ENCODE measurements at regions not wholly inside any gene's neighbourhood (a gene's known extent, or its start where the extent isn't known, plus 50 kb on each side); places are given as distances from the start of the nearest gene placed in this dataset.

DNA sequence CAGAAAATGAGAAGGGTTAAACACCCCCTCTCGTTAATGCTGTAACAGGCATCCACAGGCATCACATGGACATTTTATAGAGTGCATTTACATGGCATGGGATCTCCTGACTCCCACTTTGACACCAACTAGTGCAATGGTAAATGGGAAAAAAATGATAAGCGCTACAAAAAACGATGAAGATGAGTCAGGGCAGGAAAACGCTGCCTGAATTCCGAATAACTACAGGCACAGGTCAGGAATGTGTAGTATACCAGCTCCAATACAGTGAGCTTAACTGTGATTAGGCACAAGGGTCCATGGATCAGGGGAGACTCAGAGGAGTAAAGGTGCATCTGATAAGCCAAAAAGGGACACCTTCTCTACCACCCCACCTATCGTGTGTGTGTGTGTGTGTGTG, 223.6 kb downstream of the FOXO1 start:
- DNase-seq (ENCODE audit: low spot score), result no peak
- Histone ChIP-seq H3K79me2 (no peaks in the 10 kb centered on the region), H3K36me3 (replicated peaks; ENCODE audit: insufficient read depth, low read depth) (no peaks in the 10 kb centered on the region), H4K20me1 (ENCODE audit: insufficient read depth, poor library complexity, severe bottlenecking) (no peaks in the 10 kb centered on the region), H3K27me3 (no peaks in the 10 kb centered on the region), H3K9me2 (replicated peaks; ENCODE audit: insufficient read depth) (no peaks in the 10 kb centered on the region), H3K4me3 (no peak overlapping the region), H3K27ac (no peak overlapping the region), H3K4me2 (no peak overlapping the region), H2AFZ (no peak overlapping the region), H3K9me3 (ENCODE audit: low read depth) (no peaks in the 10 kb centered on the region), H3K4me1 (ENCODE audit: insufficient read depth) (peaks cover 15% of the 10 kb centered on the region)
- WGBS (ENCODE audit: low lambda C conversion rate, missing lambda C conversion rate), result 44% methylated on average over 6 of the region's 6 CpGs
- TF ChIP-seq EZH2phosphoT487 (IDR thresholded peaks at IDR 0.05; ENCODE audit: low read depth, severe bottlenecking, unreplicated experiment), result no peak
- TF ChIP-seq, protein P1, sequence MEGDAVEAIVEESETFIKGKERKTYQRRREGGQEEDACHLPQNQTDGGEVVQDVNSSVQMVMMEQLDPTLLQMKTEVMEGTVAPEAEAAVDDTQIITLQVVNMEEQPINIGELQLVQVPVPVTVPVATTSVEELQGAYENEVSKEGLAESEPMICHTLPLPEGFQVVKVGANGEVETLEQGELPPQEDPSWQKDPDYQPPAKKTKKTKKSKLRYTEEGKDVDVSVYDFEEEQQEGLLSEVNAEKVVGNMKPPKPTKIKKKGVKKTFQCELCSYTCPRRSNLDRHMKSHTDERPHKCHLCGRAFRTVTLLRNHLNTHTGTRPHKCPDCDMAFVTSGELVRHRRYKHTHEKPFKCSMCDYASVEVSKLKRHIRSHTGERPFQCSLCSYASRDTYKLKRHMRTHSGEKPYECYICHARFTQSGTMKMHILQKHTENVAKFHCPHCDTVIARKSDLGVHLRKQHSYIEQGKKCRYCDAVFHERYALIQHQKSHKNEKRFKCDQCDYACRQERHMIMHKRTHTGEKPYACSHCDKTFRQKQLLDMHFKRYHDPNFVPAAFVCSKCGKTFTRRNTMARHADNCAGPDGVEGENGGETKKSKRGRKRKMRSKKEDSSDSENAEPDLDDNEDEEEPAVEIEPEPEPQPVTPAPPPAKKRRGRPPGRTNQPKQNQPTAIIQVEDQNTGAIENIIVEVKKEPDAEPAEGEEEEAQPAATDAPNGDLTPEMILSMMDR (IDR thresholded peaks at IDR 0.05; ENCODE audit: poor library complexity), result no peak
- no peak for TF ChIP-seq EZH2 (IDR thresholded peaks at IDR 0.05; ENCODE audit: borderline replicate concordance)

DNA sequence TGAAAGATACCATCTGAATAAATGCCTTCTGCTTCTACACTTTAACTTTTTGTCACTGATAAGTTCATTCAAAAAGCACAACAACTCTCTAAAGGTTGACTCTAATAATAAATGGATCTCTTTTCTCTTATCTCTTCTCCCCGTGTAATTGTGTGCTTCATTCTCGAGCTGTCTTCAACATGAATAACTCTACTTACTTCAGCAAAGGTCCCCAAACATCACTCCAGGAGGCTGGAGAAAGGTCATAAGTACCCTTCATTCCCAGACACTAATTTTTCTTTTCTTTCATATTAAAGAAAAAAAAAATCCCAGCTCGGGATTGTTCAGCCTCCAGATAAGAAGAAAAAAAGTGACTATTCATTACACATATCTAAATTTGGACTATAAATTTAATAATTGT, 222.2 kb downstream of the FOXO1 start:
- Histone ChIP-seq H3K79me2 (no peaks in the 10 kb centered on the region), H4K20me1 (ENCODE audit: insufficient read depth, poor library complexity, severe bottlenecking) (no peaks in the 10 kb centered on the region), H3K9me3 (ENCODE audit: low read depth) (no peaks in the 10 kb centered on the region), H3K9me2 (replicated peaks; ENCODE audit: insufficient read depth) (no peaks in the 10 kb centered on the region), H3K4me2 (no peak overlapping the region), H3K27me3 (no peaks in the 10 kb centered on the region), H3K4me1 (ENCODE audit: insufficient read depth) (peaks cover 11% of the 10 kb centered on the region), H2AFZ (no peak overlapping the region), H3K27ac (no peak overlapping the region), H3K36me3 (replicated peaks; ENCODE audit: insufficient read depth, low read depth) (no peaks in the 10 kb centered on the region), H3K4me3 (no peak overlapping the region)
- TF ChIP-seq, protein P1 (IDR thresholded peaks at IDR 0.05; ENCODE audit: poor library complexity), result no peak
- no peak for TF ChIP-seq EZH2 (IDR thresholded peaks at IDR 0.05; ENCODE audit: borderline replicate concordance)
- no peak for TF ChIP-seq EZH2phosphoT487 (IDR thresholded peaks at IDR 0.05; ENCODE audit: low read depth, severe bottlenecking, unreplicated experiment)
- no peak for DNase-seq (ENCODE audit: low spot score)
- 78% methylated on average over 3 of the region's 3 CpGs for WGBS (ENCODE audit: low lambda C conversion rate, missing lambda C conversion rate)

DNA sequence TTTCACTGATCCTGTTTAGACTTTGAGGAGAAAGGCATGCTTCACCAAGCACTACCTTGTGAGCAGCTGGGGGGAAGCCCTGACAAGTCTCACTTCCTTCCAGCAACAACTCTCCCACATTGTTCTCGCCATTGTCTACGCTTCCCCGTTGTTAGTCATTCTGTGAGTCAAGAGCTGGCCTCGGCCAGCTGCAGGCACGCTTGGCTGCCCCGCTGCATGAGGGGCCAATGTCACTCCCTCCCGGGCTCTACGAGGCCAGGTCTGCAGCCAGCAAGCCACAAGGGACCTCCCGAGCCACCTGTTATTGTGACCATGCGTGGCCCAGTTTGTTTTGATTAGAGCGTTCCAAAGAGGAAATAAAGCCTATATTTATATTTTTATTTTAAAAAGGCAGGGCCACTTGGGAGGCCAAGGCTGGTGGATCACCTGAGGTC, 220.9 kb downstream of the FOXO1 start:
- H3K36me3 ChIP-seq (replicated peaks; ENCODE audit: insufficient read depth, low read depth), result no peaks in the 10 kb centered on the region
- no peaks in the 10 kb centered on the region for H3K27me3 ChIP-seq
- H3K4me1 ChIP-seq (ENCODE audit: insufficient read depth), result peaks cover 10% of the 10 kb centered on the region
- no peaks in the 10 kb centered on the region for H3K9me3 ChIP-seq (ENCODE audit: low read depth)
- H3K79me2 ChIP-seq, result no peaks in the 10 kb centered on the region
- WGBS (ENCODE audit: low lambda C conversion rate, missing lambda C conversion rate), result 89% methylated on average over 11 of the region's 11 CpGs
- H3K27ac ChIP-seq, result no peak overlapping the region
- no peaks in the 10 kb centered on the region for H3K9me2 ChIP-seq (replicated peaks; ENCODE audit: insufficient read depth)
- H3K4me3 ChIP-seq, result no peak overlapping the region
- H4K20me1 ChIP-seq (ENCODE audit: insufficient read depth, poor library complexity, severe bottlenecking), result no peaks in the 10 kb centered on the region
- DNase-seq (ENCODE audit: low spot score), result no peak
- TF ChIP-seq EZH2phosphoT487 (IDR thresholded peaks at IDR 0.05; ENCODE audit: low read depth, severe bottlenecking, unreplicated experiment), result no peak
- TF ChIP-seq, protein P1 (IDR thresholded peaks at IDR 0.05; ENCODE audit: poor library complexity), result no peak
- no peak for TF ChIP-seq EZH2 (IDR thresholded peaks at IDR 0.05; ENCODE audit: borderline replicate concordance)
- H2AFZ ChIP-seq, result no peak overlapping the region
- no peak overlapping the region for H3K4me2 ChIP-seq

DNA sequence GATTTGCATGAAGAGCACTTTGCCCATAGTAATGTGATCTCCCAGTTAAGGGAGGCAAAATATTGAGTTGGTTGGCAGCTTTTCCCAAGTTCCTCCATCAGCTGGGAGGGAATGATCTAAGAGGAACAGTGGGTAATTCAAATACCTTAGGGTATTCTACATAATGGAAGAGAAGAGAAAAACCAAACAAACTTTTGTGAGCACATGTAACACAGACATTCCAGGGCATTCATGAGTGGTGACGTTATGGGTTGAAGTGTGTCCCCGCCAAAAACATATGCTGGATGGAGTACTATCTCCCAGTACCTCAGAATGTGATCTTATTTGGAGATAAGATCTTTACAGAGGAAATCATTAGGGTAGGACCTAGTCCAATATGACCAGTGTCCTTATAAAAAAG, 220.1 kb downstream of the FOXO1 start:
- Histone ChIP-seq H3K27me3 (no peaks in the 10 kb centered on the region), H3K4me2 (no peak overlapping the region), H2AFZ (no peak overlapping the region), H3K9me2 (replicated peaks; ENCODE audit: insufficient read depth) (no peaks in the 10 kb centered on the region), H3K36me3 (replicated peaks; ENCODE audit: insufficient read depth, low read depth) (no peaks in the 10 kb centered on the region), H3K9me3 (ENCODE audit: low read depth) (no peaks in the 10 kb centered on the region), H3K4me1 (ENCODE audit: insufficient read depth) (peaks cover 2% of the 10 kb centered on the region), H3K79me2 (no peaks in the 10 kb centered on the region), H4K20me1 (ENCODE audit: insufficient read depth, poor library complexity, severe bottlenecking) (no peaks in the 10 kb centered on the region), H3K27ac (no peak overlapping the region), H3K4me3 (no peak overlapping the region)
- 87% methylated on average over 2 of the region's 2 CpGs for WGBS (ENCODE audit: low lambda C conversion rate, missing lambda C conversion rate)
- DNase-seq (ENCODE audit: low spot score), result no peak
- TF ChIP-seq EZH2 (IDR thresholded peaks at IDR 0.05; ENCODE audit: borderline replicate concordance) (no peak), EZH2phosphoT487 (IDR thresholded peaks at IDR 0.05; ENCODE audit: low read depth, severe bottlenecking, unreplicated experiment) (no peak)
- TF ChIP-seq, protein P1 (IDR thresholded peaks at IDR 0.05; ENCODE audit: poor library complexity), result no peak
